LoVo (cell line): ENCODE measurements at regions not wholly inside any gene's neighbourhood (a gene's known extent, or its start where the extent isn't known, plus 50 kb on each side); places are given as distances from the start of the nearest gene placed in this dataset.

Source experiments
- DNase-seq: peaks from one replicate; pipeline ENCODE4 v3.0.0-alpha.2; 2016; ENCODE audit warnings: low spot score

- DNase-seq, result no peak
These were observed 204.5 kb downstream of the BRD1 start for GRCh38 chr22:49623176-49623575.

- no peak for DNase-seq
These were observed 205.2 kb downstream of the BRD1 start for GRCh38 chr22:49622241-49623105.

- DNase-seq, result no peak
These were observed 206.0 kb downstream of the BRD1 start for GRCh38 chr22:49621601-49622210.

GRCh38 chr22:49620666-49621065 lies 207.0 kb downstream of the BRD1 start:
- no peak for DNase-seq

- no peak for DNase-seq
These were observed 207.6 kb downstream of the BRD1 start for GRCh38 chr22:49620003-49620556.

GRCh38 chr22:49619301-49619700 lies 208.4 kb downstream of the BRD1 start:
- DNase-seq, result no peak

GRCh38 chr22:49618677-49618953 lies 209.1 kb downstream of the BRD1 start:
- no peak for DNase-seq

GRCh38 chr22:49617866-49618676 lies 209.6 kb downstream of the BRD1 start:
- no peak for DNase-seq

- no peak for DNase-seq
These were observed 210.4 kb downstream of the BRD1 start for GRCh38 chr22:49617264-49617663.

- DNase-seq, result no peak
These were observed 211.1 kb downstream of the BRD1 start for GRCh38 chr22:49616356-49617231.

GRCh38 chr22:49614966-49615965 lies 212.4 kb downstream of the BRD1 start:
- DNase-seq, result no peak

GRCh38 chr22:49613511-49614270 lies 214.0 kb downstream of the BRD1 start:
- DNase-seq, result no peak

GRCh38 chr22:49613108-49613507 lies 214.6 kb downstream of the BRD1 start:
- no peak for DNase-seq

- DNase-seq, result no peak
These were observed 218.3 kb downstream of the BRD1 start for GRCh38 chr22:49609207-49609876.

GRCh38 chr22:49608660-49609059 lies 219.0 kb downstream of the BRD1 start:
- DNase-seq, result no peak

- no peak for DNase-seq
These were observed 219.4 kb downstream of the BRD1 start for GRCh38 chr22:49608228-49608627.

- DNase-seq, result no peak
These were observed 219.9 kb downstream of the BRD1 start for GRCh38 chr22:49607821-49608220.

- no peak for DNase-seq
These were observed 220.9 kb downstream of the BRD1 start for GRCh38 chr22:49606562-49607290.
